T-cell (primary cell): ENCODE measurements at regions not wholly inside any gene's neighbourhood (a gene's known extent, or its start where the extent isn't known, plus 50 kb on each side); places are given as distances from the start of the nearest gene placed in this dataset.
A peak's percentile ranks its signal among the peaks of the same experiment; 100 is the strongest.

ENCODE experiments used
- ATAC-seq, 4 experiments: fragments of 200-7000 bp in 3 of 4; fragments of 150-1000 bp in 1 of 4; cut with Tn5 transposase; replicated peaks in 1 of 4; 1 replicate in 3 of 4; 2 replicates in 1 of 4; pipeline ENCODE4 v1.10.0; 2021; ENCODE audit warnings: moderate library complexity in 3 of 4, mild to moderate bottlenecking in 2 of 4, moderate number of reproducible peaks in 1 of 4
- CTCF ChIA-PET, 2 donors: fragments of 300-600 bp; sonication (Branson Sonifier 250); formaldehyde crosslinking; loops; one replicate each; lab custom pipeline; 2022; ENCODE audit warnings: antibody characterized with exemption in 2 of 2; lab: Charles Lee
- POLR2A ChIA-PET, 2 donors: fragments of 300-600 bp; sonication (Branson Sonifier 250); formaldehyde crosslinking; loops; one replicate each; lab custom pipeline; 2022; ENCODE audit warnings: antibody characterized with exemption in 2 of 2; lab: Charles Lee
- DNase-seq, 35 experiments: peaks; one replicate each; pipeline versions ENCODE4 v3.0.0 to v3.0.0-alpha.2; 2013 to 2023
- H3K27ac ChIP-seq: one replicate; pipeline ENCODE4 v1.5.1; 2013; ENCODE audit warnings: low read length
- H3K27me3 ChIP-seq, 2 experiments: replicated peaks in 1 of 2; 1 replicate in 1 of 2; 2 replicates in 1 of 2; pipeline versions ENCODE4 v1.6.1 to v1.7.0; 2013; ENCODE audit warnings: low read length in 1 of 2, mixed read lengths in 1 of 2; ENCODE audit not compliant: control insufficient read depth in 2 of 2, insufficient read depth in 2 of 2; ENCODE audit errors: extremely low read depth in 1 of 2
- H3K36me3 ChIP-seq, 2 donors: 1 replicate in 1 of 2; 2 replicates in 1 of 2; pipeline versions ENCODE4 v1.6.1 to v1.7.0; 2013; ENCODE audit warnings: low read length in 1 of 2; ENCODE audit not compliant: control insufficient read depth in 2 of 2, insufficient read depth in 1 of 2; ENCODE audit errors: extremely low read depth in 1 of 2
- H3K4me1 ChIP-seq, 2 experiments: 1 replicate in 1 of 2; 2 replicates in 1 of 2; pipeline versions ENCODE4 v1.6.1 to v1.7.0; 2013; ENCODE audit warnings: low read length in 2 of 2, mixed read lengths in 1 of 2; ENCODE audit not compliant: insufficient read depth in 2 of 2, control insufficient read depth in 1 of 2; ENCODE audit errors: extremely low read depth in 1 of 2
- H3K4me3 ChIP-seq, 2 donors: 1 replicate in 1 of 2; 2 replicates in 1 of 2; pipeline versions ENCODE4 v1.5.1 to v1.7.0; 2013; ENCODE audit warnings: mild to moderate bottlenecking in 2 of 2, low read length in 1 of 2, moderate library complexity in 1 of 2; ENCODE audit not compliant: control insufficient read depth in 1 of 2; ENCODE audit errors: extremely low read depth in 1 of 2
- H3K9me3 ChIP-seq: 2 replicates; pipeline ENCODE4 v1.7.0; 2013
- H3K27ac Mint-ChIP-seq, 2 donors: one replicate each; pipeline ENCODE4 v1.8.0; 2020 to 2021; ENCODE audit warnings: mild to moderate bottlenecking in 2 of 2, mixed read lengths in 2 of 2
- H3K27me3 Mint-ChIP-seq, 2 donors: one replicate each; pipeline ENCODE4 v1.8.0; 2021 to 2022; ENCODE audit warnings: mixed read lengths in 2 of 2
- H3K36me3 Mint-ChIP-seq: one replicate; pipeline ENCODE4 v1.8.0; 2021; ENCODE audit warnings: mixed read lengths
- H3K4me1 Mint-ChIP-seq, 3 donors: one replicate each; pipeline ENCODE4 v1.8.0; 2020 to 2022; ENCODE audit warnings: mixed read lengths in 3 of 3, mild to moderate bottlenecking in 1 of 3
- H3K4me3 Mint-ChIP-seq, 3 donors: one replicate each; pipeline ENCODE4 v1.8.0; 2020 to 2022; ENCODE audit warnings: mild to moderate bottlenecking in 3 of 3, mixed read lengths in 3 of 3, moderate library complexity in 3 of 3
- H3K9me3 Mint-ChIP-seq, 3 donors: one replicate each; pipeline ENCODE4 v1.8.0; 2020 to 2022; ENCODE audit warnings: mixed read lengths in 3 of 3
- WGBS: methylation state at CpG from one replicate; pipeline ENCODE4 v1.1.5; 2013; ENCODE audit warnings: missing lambda C conversion rate; ENCODE audit not compliant: insufficient coverage; 5-methylcytosine and 5-hydroxymethylcytosine counted together

DNA sequence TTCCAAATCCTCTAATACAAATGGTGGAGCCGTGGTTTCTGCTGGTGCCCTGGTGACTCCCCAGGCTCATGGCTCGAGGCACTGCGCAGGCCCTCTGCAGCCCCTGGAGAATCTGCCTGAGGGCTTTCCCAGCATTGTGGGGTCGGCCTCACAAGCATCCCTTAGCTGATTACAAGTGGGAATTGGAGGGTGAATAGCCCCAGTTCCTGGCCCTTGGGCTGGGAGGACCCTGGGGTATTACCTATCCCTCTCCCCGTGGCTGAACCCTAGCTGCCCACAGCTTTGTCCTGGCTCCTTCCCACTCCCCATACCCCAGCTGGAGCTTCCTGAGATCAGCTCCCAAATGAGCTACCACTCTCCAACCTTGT, 212.2 kb upstream of the CST7 start:
- H3K27me3 Mint-ChIP-seq: no peaks in the 10 kb centered on the region
- Histone ChIP-seq H3K36me3 (no peaks in the 10 kb centered on the region), H3K27ac (no peak overlapping the region), H3K4me3 (no peak overlapping the region), H3K4me1 (peaks cover 5 to 7% of the 10 kb centered on the region in 2 experiments), H3K27me3 (peaks cover 0 to 2% of the 10 kb centered on the region in 2 experiments), H3K9me3 (no peaks in the 10 kb centered on the region)
- H3K36me3 Mint-ChIP-seq: no peaks in the 10 kb centered on the region
- no peaks in the 10 kb centered on the region for H3K9me3 Mint-ChIP-seq
- ATAC-seq (no peak), DNase-seq (no peak)
- WGBS: 100% methylated on average over 1 of the region's 5 CpGs
- H3K27ac Mint-ChIP-seq: no peak overlapping the region
- ChIA-PET CTCF (no interaction called here), POLR2A (no interaction called here)
- no peak overlapping the region for H3K4me3 Mint-ChIP-seq
- H3K4me1 Mint-ChIP-seq: peaks cover 19 to 23% (median 20%) of the 10 kb centered on the region in 3 donors

DNA sequence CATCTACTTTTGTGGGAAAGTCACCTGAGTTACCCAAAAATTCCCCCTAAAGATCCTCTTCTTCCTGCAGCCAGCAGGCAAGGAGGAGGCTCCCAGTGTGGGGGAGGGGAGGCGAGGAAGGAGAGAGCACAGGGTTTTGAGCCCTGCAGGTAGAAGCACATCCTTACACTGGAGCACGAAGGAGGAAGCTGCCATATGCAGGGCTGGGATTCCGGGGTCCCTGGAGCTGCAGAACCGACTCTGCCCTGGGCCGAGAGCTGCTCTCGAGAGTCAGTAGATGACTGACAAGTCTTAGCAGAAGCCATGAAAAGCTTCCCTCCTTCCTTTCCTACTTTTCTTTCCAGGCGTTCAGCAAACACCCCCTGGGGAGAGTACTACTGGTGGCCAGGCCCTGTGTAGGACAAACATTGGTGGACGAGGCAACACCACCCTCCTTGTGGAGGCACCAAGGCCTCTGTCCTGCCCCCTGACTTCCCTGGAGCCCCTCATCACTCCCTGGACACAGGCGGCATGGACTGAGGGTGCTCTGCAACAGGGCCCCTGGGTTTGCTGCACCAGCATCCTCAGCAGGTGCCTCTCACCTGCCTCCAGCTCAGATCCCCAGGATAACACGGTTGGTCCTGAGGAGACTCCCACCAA, 211.7 kb upstream of the CST7 start:
- Histone ChIP-seq H3K4me3 (no peak overlapping the region), H3K27me3 (peaks cover 0 to 2% of the 10 kb centered on the region in 2 experiments), H3K4me1 (peaks cover 5 to 7% of the 10 kb centered on the region in 2 experiments), H3K36me3 (no peaks in the 10 kb centered on the region), H3K9me3 (no peaks in the 10 kb centered on the region), H3K27ac (no peak overlapping the region)
- no peak for ATAC-seq
- Mint-ChIP-seq H3K4me3 (no peak overlapping the region), H3K9me3 (no peaks in the 10 kb centered on the region), H3K36me3 (no peaks in the 10 kb centered on the region), H3K27me3 (no peaks in the 10 kb centered on the region), H3K4me1 (peaks cover 19 to 23% (median 20%) of the 10 kb centered on the region in 3 donors), H3K27ac (no peak overlapping the region)
- ChIA-PET POLR2A (no interaction called here), CTCF (no interaction called here)
- WGBS: 75% methylated on average over 6 of the region's 10 CpGs
- no peak for DNase-seq

DNA sequence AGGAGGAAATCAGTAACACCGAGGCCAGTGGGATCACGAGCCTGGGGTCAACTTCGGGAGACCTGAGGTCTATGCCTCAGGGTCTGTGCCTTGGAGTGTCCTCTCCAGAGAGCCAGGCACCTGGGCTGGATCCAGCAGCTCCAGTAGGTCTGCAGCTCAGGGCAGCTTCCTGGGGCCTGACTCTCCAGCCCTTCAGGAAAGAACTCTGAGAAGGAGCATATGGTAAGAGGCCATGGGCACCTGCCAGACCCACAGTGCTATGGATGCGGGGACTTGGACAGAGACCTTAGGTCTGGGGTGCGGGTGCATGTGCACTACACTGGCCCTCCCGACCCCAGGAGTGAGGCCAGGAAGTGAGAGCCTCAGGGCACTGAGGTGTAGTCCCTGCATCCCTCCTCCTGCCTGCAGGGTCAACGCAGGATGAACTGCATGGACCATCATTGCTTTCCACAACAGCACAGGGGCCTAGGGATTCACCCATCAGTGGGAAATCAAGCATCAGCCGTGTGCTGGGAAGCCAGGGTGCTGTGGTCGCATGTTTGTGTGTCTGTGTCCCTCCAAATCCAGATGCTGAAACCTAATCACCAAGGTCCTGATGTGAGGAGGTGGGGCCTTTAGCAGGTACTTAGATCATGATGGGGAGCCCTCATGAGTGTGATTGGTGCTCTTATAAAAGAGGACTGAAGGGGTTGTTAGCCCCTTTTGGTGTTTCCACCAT, 210.9 kb upstream of the CST7 start:
- ATAC-seq (no peak), DNase-seq (no peak)
- ChIA-PET POLR2A (no interaction called here), CTCF (no interaction called here)
- Mint-ChIP-seq H3K9me3 (no peaks in the 10 kb centered on the region), H3K4me3 (peak overlapping the region in 1 of 3 donors; percentile 59), H3K27me3 (no peaks in the 10 kb centered on the region), H3K36me3 (no peaks in the 10 kb centered on the region), H3K4me1 (peaks cover 19 to 23% (median 20%) of the 10 kb centered on the region in 3 donors), H3K27ac (peak overlapping the region in 1 of 2 donors; percentile 86)
- H3K27me3 ChIP-seq: peaks cover 0 to 6% of the 10 kb centered on the region in 2 experiments
- no peaks in the 10 kb centered on the region for H3K36me3 ChIP-seq
- no peak overlapping the region for H3K27ac ChIP-seq
- H3K9me3 ChIP-seq: no peaks in the 10 kb centered on the region
- H3K4me1 ChIP-seq: peaks cover 5 to 7% of the 10 kb centered on the region in 2 experiments
- H3K4me3 ChIP-seq: no peak overlapping the region
- 95% methylated on average over 7 of the region's 9 CpGs for WGBS

DNA sequence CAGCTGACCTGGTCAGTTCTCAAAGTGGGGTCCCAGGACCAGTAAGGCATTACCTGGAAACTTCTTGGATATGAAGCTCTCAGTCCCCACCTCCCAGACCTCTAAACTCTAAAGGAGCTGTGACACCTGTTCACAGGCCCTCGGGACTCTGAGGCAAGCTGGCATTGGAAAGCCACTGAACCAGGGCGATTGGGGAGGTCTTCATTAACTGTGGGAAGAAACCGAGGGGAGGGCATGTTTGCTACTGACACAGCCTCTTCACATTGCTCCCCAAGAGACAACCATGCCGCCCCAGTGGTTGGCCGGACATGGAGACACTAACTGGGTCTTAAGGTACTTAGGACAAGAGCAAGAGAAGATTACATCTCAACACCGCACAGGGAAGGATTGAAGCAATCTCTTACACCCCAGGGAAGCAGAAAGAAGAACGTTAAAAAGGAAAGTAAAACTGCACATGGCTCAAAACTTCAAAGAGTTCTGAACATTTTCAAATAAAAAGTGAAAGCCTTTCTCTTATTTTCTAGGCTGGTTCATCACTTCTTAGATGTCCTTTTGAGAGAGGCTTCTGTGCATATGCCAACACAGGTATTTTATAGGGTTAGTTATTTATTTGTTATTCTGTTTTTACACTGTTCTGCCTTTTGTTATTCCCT, 210.0 kb upstream of the CST7 start:
- no CpG with 5 or more reads among the region's 7 CpGs for WGBS
- no peak overlapping the region for H3K4me3 ChIP-seq
- peak in 3 of 4 experiments; percentile 25 to 57 (median 28) for ATAC-seq

DNA sequence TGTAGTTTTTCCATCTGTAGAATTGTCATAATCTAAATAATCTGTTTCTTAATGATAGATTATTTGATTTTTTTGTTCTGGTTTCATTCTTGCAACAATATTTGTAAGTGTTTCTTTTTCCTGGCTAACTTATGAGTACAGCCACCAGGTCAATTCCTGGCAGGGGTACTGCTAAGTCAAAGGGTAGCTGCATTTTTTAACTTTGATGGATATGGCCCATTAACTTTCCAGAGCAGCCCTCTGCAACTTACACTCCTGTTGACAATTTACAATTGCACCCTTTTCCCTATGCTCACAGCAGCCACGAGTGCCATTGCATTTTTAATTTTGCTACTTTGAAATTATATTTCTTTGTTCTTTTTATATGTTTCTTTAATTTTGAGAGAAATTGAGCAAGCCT, 209.3 kb upstream of the CST7 start:
- H3K36me3 ChIP-seq: no peaks in the 10 kb centered on the region
- Mint-ChIP-seq H3K27ac (peak overlapping the region; percentile 84 to 86), H3K27me3 (no peaks in the 10 kb centered on the region), H3K9me3 (no peaks in the 10 kb centered on the region), H3K4me3 (peak overlapping the region in 2 of 3 donors; percentile 40 to 59), H3K4me1 (peaks cover 19 to 23% (median 20%) of the 10 kb centered on the region in 3 donors), H3K36me3 (no peaks in the 10 kb centered on the region)
- no peaks in the 10 kb centered on the region for H3K9me3 ChIP-seq
- POLR2A ChIA-PET: no interaction called here
- CTCF ChIA-PET: no interaction called here
- peaks cover 0 to 6% of the 10 kb centered on the region in 2 experiments for H3K27me3 ChIP-seq
- H3K4me1 ChIP-seq: peaks cover 5 to 7% of the 10 kb centered on the region in 2 experiments
- DNase-seq (no peak), ATAC-seq (no peak)
- no peak overlapping the region for H3K27ac ChIP-seq
- H3K4me3 ChIP-seq: no peak overlapping the region
- WGBS: no CpG with 5 or more reads among the region's 1 CpG

More for the DNA sequence above, 210.0 kb upstream of the CST7 start:
- Mint-ChIP-seq H3K4me3 (peak overlapping the region; percentile 40 to 69 (median 59)), H3K27ac (peak overlapping the region; percentile 84 to 86), H3K9me3 (no peaks in the 10 kb centered on the region), H3K36me3 (no peaks in the 10 kb centered on the region), H3K4me1 (peaks cover 19 to 23% (median 20%) of the 10 kb centered on the region in 3 donors), H3K27me3 (no peaks in the 10 kb centered on the region)
- H3K4me1 ChIP-seq: peaks cover 5 to 7% of the 10 kb centered on the region in 2 experiments
- H3K36me3 ChIP-seq: no peaks in the 10 kb centered on the region
- peak in 1 of 35 experiments; percentile 7 for DNase-seq
- CTCF ChIA-PET: no interaction called here
- POLR2A ChIA-PET: no interaction called here
- peaks cover 0 to 4% of the 10 kb centered on the region in 2 experiments for H3K27me3 ChIP-seq
- no peaks in the 10 kb centered on the region for H3K9me3 ChIP-seq
- no peak overlapping the region for H3K27ac ChIP-seq

DNA sequence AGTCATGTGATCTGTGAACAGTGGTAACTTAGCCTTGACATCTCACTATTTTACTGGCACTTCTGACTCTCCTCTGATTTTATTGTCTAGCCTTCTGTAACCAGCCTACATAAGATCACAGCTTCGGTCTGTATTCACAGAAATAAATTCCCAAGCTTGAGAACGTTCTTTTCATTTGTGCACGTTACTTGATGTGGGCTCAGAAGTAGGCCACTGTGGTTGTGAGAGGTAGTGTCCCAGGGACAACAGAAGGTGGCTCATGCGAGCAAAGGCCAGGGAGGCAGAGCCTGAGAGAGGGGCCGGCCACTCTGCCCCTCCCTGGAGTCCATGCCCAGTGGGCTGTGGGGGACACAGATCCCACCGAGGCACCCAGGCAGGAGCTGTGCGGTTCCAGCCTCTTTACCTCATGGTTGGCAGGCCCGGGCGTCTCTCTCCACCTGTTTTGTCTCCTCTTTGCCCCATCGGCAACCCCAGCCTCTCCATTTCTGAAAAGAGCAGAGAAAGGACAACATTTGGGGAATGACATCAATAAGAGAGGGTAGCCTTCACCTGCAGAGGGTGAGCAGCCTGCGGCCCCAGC, 207.5 kb upstream of the CST7 start:
- ATAC-seq (no peak), DNase-seq (no peak)
- Histone ChIP-seq H3K4me3 (no peak overlapping the region), H3K9me3 (no peaks in the 10 kb centered on the region), H3K27me3 (peaks cover 0 to 22% of the 10 kb centered on the region in 2 experiments), H3K4me1 (peaks cover 5 to 7% of the 10 kb centered on the region in 2 experiments), H3K36me3 (no peaks in the 10 kb centered on the region), H3K27ac (no peak overlapping the region)
- no peak overlapping the region for H3K4me3 Mint-ChIP-seq
- no peaks in the 10 kb centered on the region for H3K36me3 Mint-ChIP-seq
- H3K27ac Mint-ChIP-seq: no peak overlapping the region
- peaks cover 0 to 5% of the 10 kb centered on the region in 2 donors for H3K27me3 Mint-ChIP-seq
- POLR2A ChIA-PET: no interaction called here
- WGBS: 82% methylated on average over 5 of the region's 11 CpGs
- peaks cover 19 to 23% (median 20%) of the 10 kb centered on the region in 3 donors for H3K4me1 Mint-ChIP-seq
- CTCF ChIA-PET: no interaction called here
- H3K9me3 Mint-ChIP-seq: no peaks in the 10 kb centered on the region
